KMS-11 (cell line): ENCODE measurements at regions not wholly inside any gene's neighbourhood (a gene's known extent, or its start where the extent isn't known, plus 50 kb on each side); places are given as distances from the start of the nearest gene placed in this dataset.

Experiments used
- H2AFZ ChIP-seq: fragments of 200-600 bp; sonication (generic); 2 replicates; pipeline ENCODE4 v1.6.1; 2016; ENCODE audit warnings: antibody characterized with exemption, mixed run types, low read depth
- H3K27ac ChIP-seq: fragments of 200-600 bp; sonication (generic); 2 replicates; pipeline ENCODE4 v1.6.1; 2016; ENCODE audit warnings: mild to moderate bottlenecking, mixed run types
- H3K27me3 ChIP-seq: fragments of 200-600 bp; sonication (generic); 2 replicates; pipeline ENCODE4 v1.6.1; 2017; ENCODE audit warnings: mild to moderate bottlenecking, low read depth, mixed run types, moderate library complexity; ENCODE audit not compliant: insufficient read depth
- H3K36me3 ChIP-seq: fragments of 200-600 bp; sonication (generic); 2 replicates; pipeline ENCODE4 v1.6.1; 2017; ENCODE audit warnings: mild to moderate bottlenecking, mixed run types; ENCODE audit not compliant: insufficient read depth
- H3K4me1 ChIP-seq: fragments of 200-600 bp; sonication (generic); 2 replicates; pipeline ENCODE4 v1.6.1; 2016; ENCODE audit warnings: mild to moderate bottlenecking, low read depth, mixed run types; ENCODE audit not compliant: poor library complexity, severe bottlenecking
- H3K4me2 ChIP-seq: fragments of 200-600 bp; sonication (generic); 2 replicates; pipeline ENCODE4 v1.7.0; 2016; ENCODE audit warnings: mild to moderate bottlenecking, mixed run types
- H3K4me3 ChIP-seq: fragments of 200-600 bp; sonication (generic); IDR thresholded peaks from 2 replicates; pipeline ENCODE4 v1.6.1; 2017; ENCODE audit warnings: low read depth, low read length, mixed read lengths; ENCODE audit not compliant: insufficient read depth
- H3K79me2 ChIP-seq: fragments of 200-600 bp; sonication (generic); 2 replicates; pipeline ENCODE4 v1.6.1; 2016; ENCODE audit warnings: low read depth, mixed run types; ENCODE audit not compliant: insufficient read depth
- H3K9ac ChIP-seq: fragments of 200-600 bp; sonication (generic); 2 replicates; pipeline ENCODE4 v1.6.1; 2016; ENCODE audit warnings: mild to moderate bottlenecking, mixed run types
- H4K20me1 ChIP-seq: fragments of 200-600 bp; sonication (generic); 2 replicates; pipeline ENCODE4 v1.6.1; 2016; ENCODE audit warnings: mild to moderate bottlenecking, mixed run types; ENCODE audit not compliant: insufficient read depth
- CTCF ChIP-seq: fragments of 200-600 bp; sonication (generic); conservative IDR thresholded peaks from 2 replicates; pipeline ENCODE4 v1.6.1; 2017; ENCODE audit warnings: low read depth, mild to moderate bottlenecking, antibody characterized with exemption, low read length, moderate library complexity, mixed read lengths

GRCh38 chr6:84877515-84878210 is 113.3 kb upstream of the TBX18 start:
- no peak overlapping the region for H3K4me2 ChIP-seq
- no peaks in the 10 kb centered on the region for H3K36me3 ChIP-seq
- no peak overlapping the region for H2AFZ ChIP-seq
- H3K79me2 ChIP-seq = no peaks in the 10 kb centered on the region
- H3K4me3 ChIP-seq = no peak overlapping the region
- no peak overlapping the region for H3K9ac ChIP-seq
- H4K20me1 ChIP-seq = no peaks in the 10 kb centered on the region
- no peaks in the 10 kb centered on the region for H3K27me3 ChIP-seq
- no peaks in the 10 kb centered on the region for H3K4me1 ChIP-seq
- no peak overlapping the region for H3K27ac ChIP-seq
- no peak for TF ChIP-seq CTCF

- no peaks in the 10 kb centered on the region for H4K20me1 ChIP-seq
- no peak overlapping the region for H2AFZ ChIP-seq
- no peaks in the 10 kb centered on the region for H3K4me1 ChIP-seq
- no peak overlapping the region for H3K27ac ChIP-seq
- no peak overlapping the region for H3K9ac ChIP-seq
- H3K4me2 ChIP-seq = no peak overlapping the region
- H3K79me2 ChIP-seq = no peaks in the 10 kb centered on the region
- TF ChIP-seq CTCF = no peak
- no peak overlapping the region for H3K4me3 ChIP-seq
- H3K27me3 ChIP-seq = no peaks in the 10 kb centered on the region
- no peaks in the 10 kb centered on the region for H3K36me3 ChIP-seq
Measured at GRCh38 chr6:84876723-84877514, 112.5 kb upstream of the TBX18 start.

GRCh38 chr6:84872996-84873723 is 108.8 kb upstream of the TBX18 start:
- no peak overlapping the region for H3K4me3 ChIP-seq

More at GRCh38 chr6:84872996-84873723, 108.8 kb upstream of the TBX18 start:
- Histone ChIP-seq H3K79me2 (no peaks in the 10 kb centered on the region), H3K4me1 (no peaks in the 10 kb centered on the region), H2AFZ (no peak overlapping the region), H3K36me3 (no peaks in the 10 kb centered on the region), H4K20me1 (no peaks in the 10 kb centered on the region), H3K27me3 (no peaks in the 10 kb centered on the region), H3K4me2 (no peak overlapping the region), H3K9ac (no peak overlapping the region), H3K27ac (no peak overlapping the region)
- no peak for TF ChIP-seq CTCF
